ENCODE measurements at regions not wholly inside any gene's neighbourhood (a gene's known extent, or its start where the extent isn't known, plus 50 kb on each side); places are given as distances from the start of the nearest gene placed in this dataset.
"Not testable (repeated sequence)": the region's sequence is repeated elsewhere in the genome, so short reads cannot be mapped to it uniquely, and the experiment has no call there.

GRCh38 chr1:60886090-60886489 lies 196.3 kb upstream of the NFIA start:
- no peak for DNase-seq

GRCh38 chr1:60880202-60880601 lies 202.2 kb upstream of the NFIA start:
- DNase-seq = no peak

- DNase-seq = no peak
Observed at GRCh38 chr1:60878323-60878722, 204.0 kb upstream of the NFIA start.

GRCh38 chr1:60877376-60877775 lies 205.0 kb upstream of the NFIA start:
- DNase-seq = no peak

- DNase-seq = no peak
Observed at GRCh38 chr1:60876952-60877351, 205.4 kb upstream of the NFIA start.

GRCh38 chr1:60875138-60875537 lies 207.2 kb upstream of the NFIA start:
- no peak for DNase-seq

- DNase-seq = no peak
Observed at GRCh38 chr1:60874718-60875117, 207.6 kb upstream of the NFIA start.

- not testable (repeated sequence) for DNase-seq
Observed at GRCh38 chr1:60873396-60873795, 209.0 kb upstream of the NFIA start.

- no peak for DNase-seq
Observed at GRCh38 chr1:60872426-60873054, 209.8 kb upstream of the NFIA start.

- no peak for DNase-seq
Observed at GRCh38 chr1:60870269-60870865, 212.0 kb upstream of the NFIA start.

- no peak for DNase-seq
Observed at GRCh38 chr1:60868901-60869663, 213.3 kb upstream of the NFIA start.

- no peak for DNase-seq
Observed at GRCh38 chr1:60867782-60868181, 214.6 kb upstream of the NFIA start.

- DNase-seq = no peak
Observed at GRCh38 chr1:60866917-60867531, 215.3 kb upstream of the NFIA start.

GRCh38 chr1:60866226-60866900 lies 216.0 kb upstream of the NFIA start:
- DNase-seq = no peak

GRCh38 chr1:60865166-60865565 lies 217.2 kb upstream of the NFIA start:
- DNase-seq = no peak

GRCh38 chr1:60864722-60865121 lies 217.6 kb upstream of the NFIA start:
- no peak for DNase-seq

- DNase-seq = no peak
Observed at GRCh38 chr1:60863131-60863530, 219.2 kb upstream of the NFIA start.

- DNase-seq = no peak
Observed at GRCh38 chr1:60861961-60862567, 220.3 kb upstream of the NFIA start.

- no peak for DNase-seq
Observed at GRCh38 chr1:60859111-60859510, 223.2 kb upstream of the NFIA start.

GRCh38 chr1:60857851-60858250 lies 224.5 kb upstream of the NFIA start:
- no peak for DNase-seq

- DNase-seq = no peak
Observed at GRCh38 chr1:60850084-60850483, 232.3 kb upstream of the NFIA start.

- no peak for DNase-seq
Observed at GRCh38 chr1:60849401-60849800, 233.0 kb upstream of the NFIA start.

Data from activated CD4-positive, alpha-beta T cell treated with anti-CD3 and anti-CD28 coated beads, Interleukin-10, Interleukin-2, amounts not matched to agents 100 ng/mL and 50 ng/mL, durations not matched to agents 16 hours and 8 hours (primary cell).